ENCODE measurements at regions not wholly inside any gene's neighbourhood (a gene's known extent, or its start where the extent isn't known, plus 50 kb on each side); places are given as distances from the start of the nearest gene placed in this dataset.

- Histone ChIP-seq H3K27me3 (ENCODE audit: control insufficient read depth, extremely low read depth, insufficient read depth, low read length) (no peaks in the 10 kb centered on the region), H3K9me1 (ENCODE audit: control insufficient read depth, extremely low read depth, insufficient read depth, low read length) (no peaks in the 10 kb centered on the region), H3K79me2 (ENCODE audit: control insufficient read depth, insufficient read depth, low read length) (no peaks in the 10 kb centered on the region), H2AFZ (ENCODE audit: control insufficient read depth, low read length) (no peak overlapping the region), H3K9ac (ENCODE audit: control insufficient read depth, extremely low read depth, insufficient read depth, low read length) (no peak overlapping the region), H3K9me3 (ENCODE audit: control insufficient read depth, low read depth, low read length) (no peaks in the 10 kb centered on the region), H3K4me2 (ENCODE audit: control insufficient read depth, extremely low read depth, insufficient read depth, low read depth, low read length) (no peak overlapping the region), H4K20me1 (ENCODE audit: control insufficient read depth, extremely low read depth, insufficient read depth, low read length) (no peaks in the 10 kb centered on the region), H3K4me3 (ENCODE audit: control insufficient read depth in 2 of 3, extremely low read depth in 1 of 3, insufficient read depth in 2 of 3, low read depth in 1 of 3, low read length in 3 of 3) (no peak overlapping the region), H3K4me1 (ENCODE audit: control insufficient read depth, extremely low read depth, insufficient read depth, low read length) (no peaks in the 10 kb centered on the region), H3K36me3 (ENCODE audit: control insufficient read depth in 2 of 2, extremely low read depth in 1 of 2, insufficient read depth in 2 of 2, low read length in 2 of 2) (no peaks in the 10 kb centered on the region), H3K27ac (ENCODE audit: control insufficient read depth, insufficient read depth, low read length) (no peak overlapping the region)
- DNase-seq (ENCODE audit: low read depth, low spot score) (no peak), FAIRE-seq (no peak)
- TF ChIP-seq CTCF (optimal IDR thresholded peaks at IDR 0.05 in 1 of 3, IDR thresholded peaks at IDR 0.05 in 1 of 3, conservative IDR thresholded peaks at IDR 0.05 in 1 of 3; ENCODE audit: extremely low read depth in 1 of 3, insufficient read depth in 2 of 3, low read length in 3 of 3) (no peak), EZH2 (IDR thresholded peaks at IDR 0.05; ENCODE audit: low read length) (no peak)
- dilution Hi-C loops (cut with MboI; ENCODE audit: extremely low pct_ligation_motif_present, low sequenced_read_pairs) = no loop called here
Observed at GRCh38 chr5:5602554-5602953, 180.1 kb downstream of the ICE1 start.

DNA sequence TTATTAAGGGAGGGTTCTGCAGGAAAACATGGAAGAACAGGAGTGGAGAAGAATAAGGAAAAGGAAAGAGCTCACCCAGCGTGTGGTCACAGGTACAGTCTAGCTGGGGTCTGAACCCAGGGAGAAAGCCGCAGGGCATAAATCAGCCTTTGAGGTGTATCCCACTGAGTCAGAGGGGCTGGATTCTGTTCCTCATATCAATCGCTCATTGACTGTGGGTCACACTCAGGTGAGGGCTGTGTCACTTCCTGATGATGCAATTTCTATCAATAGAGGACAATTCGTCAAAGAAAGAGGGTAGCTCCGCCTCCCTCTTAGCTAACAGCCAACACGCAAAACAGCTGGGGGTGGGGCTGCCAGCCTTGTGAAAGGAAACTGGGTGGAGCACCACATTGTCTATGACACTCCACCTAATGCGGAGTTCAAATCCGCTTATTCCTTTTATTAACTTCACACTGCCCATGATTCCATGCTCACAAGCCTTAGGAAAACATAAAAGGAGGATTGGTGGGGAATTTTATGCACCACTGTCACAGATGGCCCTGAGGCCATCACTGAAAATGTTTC lies 176.2 kb downstream of the ICE1 start:
- H3K27me3 ChIP-seq (ENCODE audit: control insufficient read depth, extremely low read depth, insufficient read depth, low read length) = no peaks in the 10 kb centered on the region
- H3K36me3 ChIP-seq (ENCODE audit: control insufficient read depth in 2 of 2, extremely low read depth in 1 of 2, insufficient read depth in 2 of 2, low read length in 2 of 2) = no peaks in the 10 kb centered on the region
- DNase-seq (ENCODE audit: low read depth, low spot score) (peak; percentile 54), FAIRE-seq (no peak)
- H3K27ac ChIP-seq (ENCODE audit: control insufficient read depth, insufficient read depth, low read length) = peak overlapping the region; percentile 1
- TF ChIP-seq CTCF (optimal IDR thresholded peaks at IDR 0.05 in 1 of 3, IDR thresholded peaks at IDR 0.05 in 1 of 3, conservative IDR thresholded peaks at IDR 0.05 in 1 of 3; ENCODE audit: extremely low read depth in 1 of 3, insufficient read depth in 2 of 3, low read length in 3 of 3) = no peak
- no peak for TF ChIP-seq EZH2 (IDR thresholded peaks at IDR 0.05; ENCODE audit: low read length)
- no peaks in the 10 kb centered on the region for H4K20me1 ChIP-seq (ENCODE audit: control insufficient read depth, extremely low read depth, insufficient read depth, low read length)
- no peak overlapping the region for H3K4me2 ChIP-seq (ENCODE audit: control insufficient read depth, extremely low read depth, insufficient read depth, low read depth, low read length)
- no peaks in the 10 kb centered on the region for H3K9me1 ChIP-seq (ENCODE audit: control insufficient read depth, extremely low read depth, insufficient read depth, low read length)
- dilution Hi-C loops (cut with MboI; ENCODE audit: extremely low pct_ligation_motif_present, low sequenced_read_pairs) = no loop called here
- no peaks in the 10 kb centered on the region for H3K4me1 ChIP-seq (ENCODE audit: control insufficient read depth, extremely low read depth, insufficient read depth, low read length)
- H3K4me3 ChIP-seq (ENCODE audit: control insufficient read depth in 2 of 3, extremely low read depth in 1 of 3, insufficient read depth in 2 of 3, low read depth in 1 of 3, low read length in 3 of 3) = no peak overlapping the region
- no peaks in the 10 kb centered on the region for H3K9me3 ChIP-seq (ENCODE audit: control insufficient read depth, low read depth, low read length)
- H3K79me2 ChIP-seq (ENCODE audit: control insufficient read depth, insufficient read depth, low read length) = no peaks in the 10 kb centered on the region
- no peak overlapping the region for H2AFZ ChIP-seq (ENCODE audit: control insufficient read depth, low read length)
- H3K9ac ChIP-seq (ENCODE audit: control insufficient read depth, extremely low read depth, insufficient read depth, low read length) = no peak overlapping the region

All from keratinocyte (primary cell).